Activated naive CD4-positive, alpha-beta T cell treated with anti-CD3 and anti-CD28 coated beads, Interleukin-2, amount 50 U/mL, for 16 hours (primary cell): ENCODE measurements at regions not wholly inside any gene's neighbourhood (a gene's known extent, or its start where the extent isn't known, plus 50 kb on each side); places are given as distances from the start of the nearest gene placed in this dataset.

Experiments used
- DNase-seq: peaks from one replicate; pipeline ENCODE4 v3.0.0-alpha.2; 2020

- no peak for DNase-seq
These were observed 498.3 kb downstream of the BUD13 start for GRCh38 chr11:116274521-116274920.

DNA sequence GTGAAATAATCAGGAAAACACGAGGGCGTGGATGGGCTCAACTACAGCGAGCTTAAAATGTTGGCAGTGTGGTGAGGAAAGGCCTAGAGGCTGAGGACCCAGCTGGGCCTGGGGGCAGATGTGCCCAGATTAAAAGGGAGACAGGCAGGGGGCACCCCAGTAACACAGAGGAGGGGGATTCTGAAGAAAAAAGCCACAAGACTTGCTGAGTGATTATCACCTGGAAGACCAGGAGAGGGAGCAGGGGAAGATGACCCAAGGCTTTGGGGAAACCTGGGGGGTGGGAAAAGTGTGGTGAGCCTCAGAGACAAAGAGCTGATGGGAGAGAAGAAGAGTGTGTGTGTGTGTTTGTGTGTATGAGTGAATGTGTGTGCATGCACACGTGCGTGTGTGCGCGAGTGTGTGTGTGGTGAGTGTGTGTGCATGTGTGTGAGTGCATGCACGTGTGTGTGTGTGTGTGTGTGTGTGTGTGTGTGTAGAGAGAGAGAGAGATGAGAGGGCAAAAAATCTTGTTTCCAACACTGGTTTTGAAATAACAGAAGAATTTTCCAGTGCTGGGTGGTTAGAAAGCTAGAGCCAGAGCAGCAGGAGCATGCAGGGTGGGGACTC lies 500.5 kb downstream of the BUD13 start:
- DNase-seq: no peak

GRCh38 chr11:116271479-116271878 lies 501.3 kb downstream of the BUD13 start:
- DNase-seq: no peak

DNA sequence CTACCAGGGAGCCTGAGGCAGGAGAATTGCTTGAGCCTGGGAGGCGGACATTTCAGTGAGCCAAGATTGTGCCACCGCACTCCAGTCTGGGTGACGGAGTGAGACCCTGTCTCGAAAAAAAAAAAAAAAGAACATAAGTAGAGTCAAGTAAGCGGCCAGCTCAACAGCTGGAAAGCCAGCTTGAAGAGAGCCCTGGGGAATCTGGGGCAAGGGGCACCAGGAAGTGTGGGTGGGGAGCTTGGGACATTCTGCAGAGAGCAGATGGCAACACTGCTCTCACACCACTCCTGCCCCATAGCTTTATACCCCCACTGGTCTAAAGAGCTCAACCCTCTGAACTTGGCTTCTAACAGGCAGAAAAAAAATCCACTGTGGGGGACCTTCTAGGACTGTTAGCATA lies 505.6 kb downstream of the BUD13 start:
- DNase-seq: no peak

GRCh38 chr11:116263770-116264169 lies 509.0 kb downstream of the BUD13 start:
- no peak for DNase-seq

GRCh38 chr11:116263019-116263418 lies 509.8 kb downstream of the BUD13 start:
- DNase-seq: no peak

GRCh38 chr11:116262370-116262769 lies 510.4 kb downstream of the BUD13 start:
- no peak for DNase-seq

DNA sequence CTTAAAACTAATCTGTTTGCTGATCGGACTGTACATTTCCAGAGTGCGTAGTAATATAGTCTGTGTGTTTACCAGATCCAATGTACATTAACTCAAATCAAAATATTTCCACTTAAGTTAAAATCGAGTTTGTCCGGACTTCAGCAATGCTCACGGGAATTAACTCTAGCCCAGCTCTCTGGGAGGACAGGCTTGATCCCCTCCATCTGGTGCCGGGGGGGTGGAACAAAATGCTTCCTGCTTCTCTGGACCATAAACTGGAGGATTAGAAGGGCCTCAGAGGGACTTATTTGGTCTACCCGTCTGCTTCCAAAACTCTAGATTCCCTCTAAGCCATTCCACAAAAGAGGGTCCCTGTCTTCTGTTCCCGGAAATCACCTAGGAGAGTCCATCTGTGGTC lies 511.2 kb downstream of the BUD13 start:
- DNase-seq: no peak

GRCh38 chr11:116258821-116259220 lies 514.0 kb downstream of the BUD13 start:
- DNase-seq: no peak

- no peak for DNase-seq
These were observed 514.9 kb downstream of the BUD13 start for GRCh38 chr11:116257883-116258282.

GRCh38 chr11:116257092-116257491 lies 515.7 kb downstream of the BUD13 start:
- no peak for DNase-seq

- no peak for DNase-seq
These were observed 516.6 kb downstream of the BUD13 start for GRCh38 chr11:116256215-116256614.

DNA sequence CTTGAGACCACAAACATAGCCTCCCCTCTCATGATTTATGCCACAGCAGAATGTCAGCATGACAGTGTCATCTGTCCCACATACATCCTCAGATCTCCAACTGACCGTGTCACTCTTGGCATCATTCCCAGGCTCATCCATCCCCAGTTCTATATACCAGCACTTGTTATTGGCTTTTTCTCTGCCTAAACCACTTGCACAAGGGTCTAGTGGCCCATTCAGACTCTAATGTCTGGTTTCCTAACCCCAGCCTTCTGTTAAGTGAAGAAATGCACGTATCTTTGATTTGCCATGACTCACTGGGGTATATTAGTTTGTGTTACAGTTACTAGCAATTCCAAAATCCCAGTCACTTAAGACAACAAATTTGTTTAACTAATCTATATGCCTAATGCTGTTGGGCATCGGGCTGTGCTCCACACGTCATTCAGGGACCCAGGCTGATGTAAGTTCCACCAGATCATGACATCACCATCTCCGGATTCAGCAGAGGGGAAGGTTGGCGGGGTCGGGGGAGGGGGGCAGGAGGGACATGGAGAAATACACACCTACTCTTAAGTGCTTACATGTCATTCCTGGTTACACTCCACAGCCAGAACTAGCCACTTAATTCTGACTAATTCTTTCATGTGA lies 517.4 kb downstream of the BUD13 start:
- no peak for DNase-seq

GRCh38 chr11:116250155-116250554 lies 522.6 kb downstream of the BUD13 start:
- DNase-seq: no peak

DNA sequence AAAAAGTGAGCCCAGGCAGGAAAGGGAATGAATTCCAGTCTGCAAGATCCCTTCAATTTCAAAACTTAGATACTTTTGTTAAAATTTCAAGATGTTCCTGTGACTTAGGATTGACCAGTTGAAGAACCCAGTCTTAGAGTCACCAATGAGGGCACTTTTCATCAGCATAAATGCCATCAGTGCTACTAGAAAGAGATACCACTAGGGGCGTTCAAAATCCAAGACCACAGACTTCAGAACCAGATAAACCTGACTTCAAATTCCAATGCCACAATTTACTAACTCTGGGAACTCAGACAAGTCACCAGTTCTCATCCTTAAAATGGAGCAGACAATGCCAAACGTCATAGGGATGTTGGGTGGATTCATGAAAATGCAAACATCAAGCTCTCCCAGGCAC lies 523.2 kb downstream of the BUD13 start:
- no peak for DNase-seq

DNA sequence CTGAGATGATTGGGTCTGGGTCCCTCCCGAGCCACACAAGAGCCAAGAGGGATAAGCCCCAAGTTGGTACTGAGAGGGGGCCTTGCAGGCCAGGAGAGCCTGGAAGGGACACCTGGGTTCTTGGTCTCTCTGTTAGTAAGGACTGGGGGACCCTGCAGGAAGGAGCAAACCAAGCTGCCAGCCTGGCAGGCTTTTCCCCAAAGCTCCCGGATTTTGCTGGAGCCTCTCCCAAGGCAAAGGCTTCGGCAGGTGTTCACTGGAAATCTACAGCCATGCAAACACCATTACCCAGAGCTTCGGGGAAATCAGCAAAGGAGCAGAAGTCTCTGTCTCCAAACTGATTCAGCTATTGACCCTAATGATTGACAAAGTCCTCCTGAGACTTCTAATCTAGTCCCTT lies 527.9 kb downstream of the BUD13 start:
- no peak for DNase-seq

DNA sequence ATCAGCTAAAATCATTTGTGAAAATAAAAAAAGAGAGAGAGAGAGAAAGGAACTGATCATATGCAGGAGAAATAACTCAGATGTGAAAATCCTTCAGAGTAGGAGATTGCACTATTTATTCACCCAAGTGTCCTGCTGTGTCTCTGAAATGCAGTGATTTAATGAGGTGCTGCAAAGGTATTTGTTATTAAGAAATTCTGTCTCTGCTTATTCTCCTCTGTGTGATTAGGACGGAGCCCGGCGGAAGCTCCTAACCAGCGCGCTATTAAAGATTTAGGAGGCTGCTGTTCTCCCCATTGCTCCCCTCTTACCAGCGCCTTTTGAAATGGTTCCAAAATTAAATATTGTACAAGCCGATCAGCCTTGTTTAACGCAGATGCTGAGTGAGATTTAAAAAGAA lies 528.3 kb downstream of the BUD13 start:
- DNase-seq: no peak

- DNase-seq: no peak
These were observed 528.8 kb downstream of the BUD13 start for GRCh38 chr11:116243991-116244390.

DNA sequence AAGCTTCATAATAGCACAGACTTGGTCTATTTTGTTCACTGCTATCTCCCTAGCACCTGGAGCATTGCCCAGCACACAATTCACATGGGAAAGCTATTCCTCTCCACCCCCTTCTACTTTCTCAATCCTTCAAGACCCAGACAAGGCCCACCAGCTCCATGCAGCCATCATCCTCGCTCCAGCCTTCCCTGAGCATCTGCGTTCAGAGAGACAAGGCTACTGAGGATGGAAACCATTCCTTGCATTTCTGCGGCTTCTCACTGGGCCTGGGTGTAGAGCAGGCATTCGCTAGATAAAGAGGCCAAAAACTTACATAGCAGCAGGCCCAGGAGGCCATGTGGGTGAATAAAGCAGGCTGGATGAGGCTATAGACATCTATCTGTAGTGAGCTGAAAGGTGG lies 530.8 kb downstream of the BUD13 start:
- no peak for DNase-seq

DNA sequence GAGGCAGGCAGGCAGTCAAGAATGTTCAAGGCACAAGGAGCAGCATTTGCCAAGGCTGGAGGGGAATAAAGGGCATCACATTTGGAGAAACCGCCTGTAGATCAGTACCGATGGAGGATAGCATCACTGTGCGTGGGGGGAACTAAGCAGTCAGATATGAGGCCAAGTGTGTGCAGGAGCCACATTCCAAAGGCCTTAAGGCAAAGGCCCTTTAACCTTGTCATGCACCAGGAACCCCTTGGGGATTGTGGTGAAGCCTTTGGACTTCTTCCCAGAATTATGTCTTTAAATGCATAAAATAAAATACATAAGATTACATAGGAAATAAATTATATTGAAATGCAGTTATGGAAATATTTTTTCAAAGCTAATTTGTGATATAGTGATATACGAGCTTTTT lies 532.1 kb downstream of the BUD13 start:
- DNase-seq: no peak

DNA sequence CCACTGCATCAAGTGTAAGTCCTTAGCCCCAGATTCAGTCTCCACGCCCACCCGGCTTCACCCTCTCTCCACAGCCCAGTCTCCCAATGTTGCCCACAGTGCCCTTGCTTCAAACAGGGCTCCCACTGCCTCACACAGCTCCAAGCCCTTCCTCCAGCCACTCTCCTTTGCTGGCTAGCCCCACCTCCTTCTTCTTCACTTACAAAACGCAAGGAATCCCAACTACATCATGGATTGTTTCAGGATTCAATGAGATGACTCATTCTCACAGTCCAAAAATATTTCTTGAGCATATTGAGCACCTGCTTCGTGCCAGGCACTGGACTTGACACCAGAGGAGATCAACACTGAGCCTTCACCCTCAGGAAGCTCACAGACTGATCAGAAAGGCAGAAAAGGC lies 533.5 kb downstream of the BUD13 start:
- no peak for DNase-seq

GRCh38 chr11:116234989-116235568 lies 537.7 kb downstream of the BUD13 start:
- no peak for DNase-seq

GRCh38 chr11:116233561-116233960 lies 539.2 kb downstream of the BUD13 start:
- no peak for DNase-seq

GRCh38 chr11:116232364-116232828 lies 540.4 kb downstream of the BUD13 start:
- no peak for DNase-seq

- DNase-seq: no peak
These were observed 541.2 kb downstream of the BUD13 start for GRCh38 chr11:116231543-116231942.
